K562 (cell line): ENCODE measurements at regions not wholly inside any gene's neighbourhood (a gene's known extent, or its start where the extent isn't known, plus 50 kb on each side); places are given as distances from the start of the nearest gene placed in this dataset.

ENCODE experiments used
- HOXB6 ChIP-seq: fragments of 250-450 bp; sonication (Bioruptor Pico); IDR thresholded peaks from 2 replicates; pipeline ENCODE4 v1.5.1; 2022; ENCODE audit warnings: mild to moderate bottlenecking, borderline replicate concordance
- LEF1 ChIP-seq: fragments of 450-650 bp; IDR thresholded peaks from 2 replicates; pipeline ENCODE4 v1.6.1; 2016; ENCODE audit warnings: mild to moderate bottlenecking
- NFIX ChIP-seq: fragments of 250-450 bp; sonication (Bioruptor Pico); IDR thresholded peaks from 2 replicates; pipeline ENCODE4 v1.4.0; 2020; ENCODE audit warnings: low read depth, mild to moderate bottlenecking, moderate library complexity
- ZKSCAN3 ChIP-seq: fragments of 250-450 bp; sonication (Bioruptor Pico); IDR thresholded peaks from 2 replicates; pipeline ENCODE4 v1.4.0; 2020
- ZNF212 ChIP-seq: fragments of 450-650 bp; formaldehyde crosslinking; IDR thresholded peaks from 2 replicates; pipeline ENCODE4 v1.4.0; 2020; ENCODE audit warnings: mild to moderate bottlenecking
- ZNF586 ChIP-seq: fragments of 450-650 bp; formaldehyde crosslinking; conservative IDR thresholded peaks from 2 replicates; pipeline ENCODE4 v1.4.0; 2020; ENCODE audit warnings: mild to moderate bottlenecking, moderate library complexity
- ZNF75A ChIP-seq: fragments of 450-650 bp; formaldehyde crosslinking; IDR thresholded peaks from 2 replicates; pipeline ENCODE4 v1.4.0; 2020; ENCODE audit warnings: mild to moderate bottlenecking
- ZZZ3 ChIP-seq: fragments of 450-650 bp; IDR thresholded peaks from 2 replicates; pipeline ENCODE4 v1.6.1; 2016; ENCODE audit warnings: antibody characterized with exemption, mild to moderate bottlenecking, moderate library complexity
- TF ChIP-seq, protein P1 (sequence below): IDR thresholded peaks from 2 replicates; pipeline ENCODE4 v1.6.1; 2012; ENCODE audit warnings: low read depth, low read length, improper control_type of control experiment, borderline replicate concordance
- TF ChIP-seq, protein P2 (sequence below): fragments of 450-650 bp; IDR thresholded peaks from 2 replicates; pipeline ENCODE4 v1.6.1; 2016; ENCODE audit warnings: borderline replicate concordance
- TF ChIP-seq, protein P3 (sequence below): sonication (generic); formaldehyde crosslinking; IDR thresholded peaks from 2 replicates; pipeline ENCODE4 v1.8.0; 2022; ENCODE audit warnings: mild to moderate bottlenecking, missing genetic modification reagents, borderline replicate concordance
- TF ChIP-seq, protein P4 (sequence below): fragments of 450-650 bp; formaldehyde crosslinking; IDR thresholded peaks from 2 replicates; pipeline ENCODE4 v1.4.0; 2020; ENCODE audit warnings: mild to moderate bottlenecking

DNA sequence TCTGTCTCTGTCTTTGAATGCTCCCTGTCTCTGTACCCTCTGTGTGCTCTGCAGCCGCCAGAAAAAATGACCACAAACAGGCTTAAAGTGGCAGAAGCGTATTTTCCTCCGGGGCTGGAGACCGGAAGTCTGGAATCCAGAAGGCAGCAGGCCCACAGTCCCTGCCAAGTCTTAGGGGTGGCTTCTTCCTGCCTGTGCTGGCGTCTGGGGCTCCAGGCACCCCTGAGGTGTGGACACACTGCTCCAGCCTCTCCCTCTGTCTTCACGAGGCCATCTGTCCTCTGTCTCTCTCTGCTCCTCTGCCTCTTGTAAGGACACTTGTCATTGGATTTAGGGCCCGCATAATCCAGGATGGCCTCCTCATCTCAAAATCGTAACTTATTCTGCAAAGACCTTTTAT, 298.4 kb upstream of the IRX4 start (continued):
- TF ChIP-seq, protein P1, sequence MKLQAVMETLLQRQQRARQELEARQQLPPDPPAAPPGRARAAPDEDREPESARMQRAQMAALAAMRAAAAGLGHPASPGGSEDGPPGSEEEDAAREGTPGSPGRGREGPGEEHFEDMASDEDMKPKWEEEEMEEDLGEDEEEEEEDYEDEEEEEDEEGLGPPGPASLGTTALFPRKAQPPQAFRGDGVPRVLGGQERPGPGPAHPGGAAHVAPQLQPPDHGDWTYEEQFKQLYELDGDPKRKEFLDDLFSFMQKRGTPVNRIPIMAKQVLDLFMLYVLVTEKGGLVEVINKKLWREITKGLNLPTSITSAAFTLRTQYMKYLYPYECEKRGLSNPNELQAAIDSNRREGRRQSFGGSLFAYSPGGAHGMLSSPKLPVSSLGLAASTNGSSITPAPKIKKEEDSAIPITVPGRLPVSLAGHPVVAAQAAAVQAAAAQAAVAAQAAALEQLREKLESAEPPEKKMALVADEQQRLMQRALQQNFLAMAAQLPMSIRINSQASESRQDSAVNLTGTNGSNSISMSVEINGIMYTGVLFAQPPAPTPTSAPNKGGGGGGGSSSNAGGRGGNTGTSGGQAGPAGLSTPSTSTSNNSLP = no peak
- TF ChIP-seq HOXB6 (CRISPR knock-in tag) (no peak), ZNF212 (CRISPR knock-in tag) (no peak), LEF1 (no peak), ZKSCAN3 (CRISPR knock-in tag) (no peak), ZNF75A (CRISPR knock-in tag) (no peak), ZNF586 (CRISPR knock-in tag) (no peak), ZZZ3 (no peak), NFIX (CRISPR knock-in tag) (no peak)
- TF ChIP-seq, protein P2, sequence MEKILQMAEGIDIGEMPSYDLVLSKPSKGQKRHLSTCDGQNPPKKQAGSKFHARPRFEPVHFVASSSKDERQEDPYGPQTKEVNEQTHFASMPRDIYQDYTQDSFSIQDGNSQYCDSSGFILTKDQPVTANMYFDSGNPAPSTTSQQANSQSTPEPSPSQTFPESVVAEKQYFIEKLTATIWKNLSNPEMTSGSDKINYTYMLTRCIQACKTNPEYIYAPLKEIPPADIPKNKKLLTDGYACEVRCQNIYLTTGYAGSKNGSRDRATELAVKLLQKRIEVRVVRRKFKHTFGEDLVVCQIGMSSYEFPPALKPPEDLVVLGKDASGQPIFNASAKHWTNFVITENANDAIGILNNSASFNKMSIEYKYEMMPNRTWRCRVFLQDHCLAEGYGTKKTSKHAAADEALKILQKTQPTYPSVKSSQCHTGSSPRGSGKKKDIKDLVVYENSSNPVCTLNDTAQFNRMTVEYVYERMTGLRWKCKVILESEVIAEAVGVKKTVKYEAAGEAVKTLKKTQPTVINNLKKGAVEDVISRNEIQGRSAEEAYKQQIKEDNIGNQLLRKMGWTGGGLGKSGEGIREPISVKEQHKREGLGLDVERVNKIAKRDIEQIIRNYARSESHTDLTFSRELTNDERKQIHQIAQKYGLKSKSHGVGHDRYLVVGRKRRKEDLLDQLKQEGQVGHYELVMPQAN = no peak
- TF ChIP-seq, protein P3, sequence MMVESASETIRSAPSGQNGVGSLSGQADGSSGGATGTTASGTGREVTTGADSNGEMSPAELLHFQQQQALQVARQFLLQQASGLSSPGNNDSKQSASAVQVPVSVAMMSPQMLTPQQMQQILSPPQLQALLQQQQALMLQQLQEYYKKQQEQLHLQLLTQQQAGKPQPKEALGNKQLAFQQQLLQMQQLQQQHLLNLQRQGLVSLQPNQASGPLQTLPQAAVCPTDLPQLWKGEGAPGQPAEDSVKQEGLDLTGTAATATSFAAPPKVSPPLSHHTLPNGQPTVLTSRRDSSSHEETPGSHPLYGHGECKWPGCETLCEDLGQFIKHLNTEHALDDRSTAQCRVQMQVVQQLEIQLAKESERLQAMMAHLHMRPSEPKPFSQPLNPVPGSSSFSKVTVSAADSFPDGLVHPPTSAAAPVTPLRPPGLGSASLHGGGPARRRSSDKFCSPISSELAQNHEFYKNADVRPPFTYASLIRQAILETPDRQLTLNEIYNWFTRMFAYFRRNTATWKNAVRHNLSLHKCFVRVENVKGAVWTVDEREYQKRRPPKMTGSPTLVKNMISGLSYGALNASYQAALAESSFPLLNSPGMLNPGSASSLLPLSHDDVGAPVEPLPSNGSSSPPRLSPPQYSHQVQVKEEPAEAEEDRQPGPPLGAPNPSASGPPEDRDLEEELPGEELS (CRISPR knock-in tag) = no peak
- TF ChIP-seq, protein P4, sequence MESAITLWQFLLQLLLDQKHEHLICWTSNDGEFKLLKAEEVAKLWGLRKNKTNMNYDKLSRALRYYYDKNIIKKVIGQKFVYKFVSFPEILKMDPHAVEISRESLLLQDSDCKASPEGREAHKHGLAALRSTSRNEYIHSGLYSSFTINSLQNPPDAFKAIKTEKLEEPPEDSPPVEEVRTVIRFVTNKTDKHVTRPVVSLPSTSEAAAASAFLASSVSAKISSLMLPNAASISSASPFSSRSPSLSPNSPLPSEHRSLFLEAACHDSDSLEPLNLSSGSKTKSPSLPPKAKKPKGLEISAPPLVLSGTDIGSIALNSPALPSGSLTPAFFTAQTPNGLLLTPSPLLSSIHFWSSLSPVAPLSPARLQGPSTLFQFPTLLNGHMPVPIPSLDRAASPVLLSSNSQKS (CRISPR knock-in tag) = no peak
- TF ChIP-seq, all 486 proteins: peak for 0
